Subcutaneous abdominal adipose tissue (tissue), 5 donors: ENCODE measurements at regions not wholly inside any gene's neighbourhood (a gene's known extent, or its start where the extent isn't known, plus 50 kb on each side); places are given as distances from the start of the nearest gene placed in this dataset.

Experiments
- H3K27ac ChIP-seq: one replicate; pipeline ENCODE4 v1.7.0; 2013; ENCODE audit warnings: low read depth, mild to moderate bottlenecking, inconsistent platforms, low read length, moderate library complexity
- H3K27me3 ChIP-seq, 5 donors: one replicate each; pipeline ENCODE4 v1.7.0; 2013; ENCODE audit warnings: low read length in 5 of 5, inconsistent platforms in 1 of 5; ENCODE audit not compliant: control insufficient read depth in 5 of 5, insufficient read depth in 4 of 5
- H3K36me3 ChIP-seq, 5 donors: one replicate each; pipeline ENCODE4 v1.7.0; 2013; ENCODE audit warnings: low read length in 5 of 5; ENCODE audit not compliant: control insufficient read depth in 5 of 5, insufficient read depth in 5 of 5
- H3K4me1 ChIP-seq, 5 donors: one replicate each; pipeline ENCODE4 v1.7.0; 2013; ENCODE audit warnings: low read length in 5 of 5, mild to moderate bottlenecking in 3 of 5, moderate library complexity in 1 of 5; ENCODE audit not compliant: control insufficient read depth in 5 of 5, insufficient read depth in 5 of 5
- H3K4me3 ChIP-seq, 5 donors: one replicate each; pipeline ENCODE4 v1.7.0; 2013; ENCODE audit warnings: low read length in 5 of 5, low read depth in 1 of 5
- H3K9ac ChIP-seq, 5 donors: one replicate each; pipeline ENCODE4 v1.7.0; 2013; ENCODE audit warnings: low read length in 5 of 5, mild to moderate bottlenecking in 4 of 5, moderate library complexity in 3 of 5
- H3K9me3 ChIP-seq, 5 donors: one replicate each; pipeline ENCODE4 v1.7.0; 2013; ENCODE audit warnings: low read length in 5 of 5; ENCODE audit not compliant: control insufficient read depth in 5 of 5
- donor health status: healthy.
- donor health status: healthy.
- donor health status: healthy.
- donor health status: healthy.
- donor health status: healthy.

DNA sequence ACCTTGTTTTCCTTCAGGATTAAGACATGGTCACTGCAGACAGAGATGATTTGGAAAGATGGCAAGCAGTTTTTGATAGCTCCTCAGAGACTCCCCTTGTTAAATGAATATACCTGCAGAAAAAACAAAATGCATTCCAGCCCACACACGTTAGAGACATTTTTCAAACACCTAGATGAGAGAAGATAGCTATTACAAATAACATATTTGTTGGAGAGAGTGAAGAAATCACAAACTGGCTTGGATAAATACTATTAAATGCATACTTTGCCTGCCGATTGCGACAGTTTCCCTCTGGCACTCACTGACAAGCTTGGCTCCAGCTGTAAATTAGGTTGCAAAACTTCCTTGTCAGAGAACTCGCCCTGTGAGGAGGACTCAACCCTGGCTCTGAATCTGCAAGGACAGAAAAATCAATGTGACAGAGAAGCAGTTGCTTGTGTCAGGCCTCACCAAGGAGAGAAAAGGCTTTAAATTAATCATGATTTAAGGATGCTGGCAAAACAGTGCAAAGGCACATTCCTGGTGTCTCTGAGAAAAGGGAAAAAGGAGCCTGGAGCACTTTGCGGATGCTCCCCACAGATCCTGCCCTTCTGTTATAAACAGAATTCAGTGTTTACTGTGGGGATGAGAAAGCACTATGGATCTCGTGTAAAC is 423.7 kb upstream of the MARCKS start:
- H3K4me3 ChIP-seq, result no peak overlapping the region
- no peaks in the 10 kb centered on the region for H3K36me3 ChIP-seq
- H3K4me1 ChIP-seq, result peaks cover 0 to 33% (median 18%) of the 10 kb centered on the region in 5 donors
- H3K9ac ChIP-seq, result no peak overlapping the region
- H3K9me3 ChIP-seq, result no peaks in the 10 kb centered on the region
- peak overlapping the region; percentile 89 for H3K27ac ChIP-seq
- no peaks in the 10 kb centered on the region for H3K27me3 ChIP-seq

DNA sequence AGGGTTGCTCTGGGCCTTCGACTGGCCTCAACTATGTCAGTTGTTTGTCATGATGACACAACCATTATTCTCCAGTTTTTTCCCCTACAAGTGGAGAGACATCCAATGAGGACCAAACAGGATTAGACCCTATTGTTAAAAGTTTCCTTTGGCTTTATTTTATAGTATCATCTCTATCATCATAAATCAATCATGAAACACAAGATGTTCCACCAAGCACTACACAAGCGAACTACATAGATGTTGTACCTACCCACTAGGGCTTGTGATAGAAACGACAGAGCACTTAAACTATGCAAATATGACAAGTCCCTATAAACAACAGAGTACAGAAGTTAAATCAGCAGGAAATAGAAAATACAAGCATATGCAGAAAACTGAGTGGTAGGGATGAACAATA is 422.5 kb upstream of the MARCKS start:
- no peak overlapping the region for H3K9ac ChIP-seq
- H3K27ac ChIP-seq, result no peak overlapping the region
- no peaks in the 10 kb centered on the region for H3K9me3 ChIP-seq
- peaks cover 0 to 33% (median 18%) of the 10 kb centered on the region in 5 donors for H3K4me1 ChIP-seq
- H3K36me3 ChIP-seq, result no peaks in the 10 kb centered on the region
- H3K4me3 ChIP-seq, result no peak overlapping the region
- no peaks in the 10 kb centered on the region for H3K27me3 ChIP-seq

DNA sequence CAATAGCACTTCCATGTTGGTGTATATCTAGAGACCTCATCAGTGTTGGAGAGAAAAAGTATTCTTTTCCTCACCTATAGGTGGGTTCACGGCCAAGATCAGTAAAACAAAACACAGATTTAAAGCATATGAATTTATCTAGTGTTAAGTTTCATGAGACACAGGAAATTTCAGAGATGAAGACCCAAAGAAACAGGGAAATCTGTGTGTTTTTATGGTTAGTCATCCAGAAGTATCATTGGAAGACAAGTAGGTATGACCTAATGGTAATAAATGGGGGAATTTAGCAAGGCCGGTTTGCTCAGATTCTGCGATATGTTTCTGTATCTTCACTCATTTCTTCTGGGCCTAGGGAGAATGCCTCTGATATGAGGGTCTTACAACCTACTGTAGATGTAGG is 419.6 kb upstream of the MARCKS start:
- Histone ChIP-seq H3K36me3 (no peaks in the 10 kb centered on the region), H3K27me3 (no peaks in the 10 kb centered on the region), H3K4me3 (no peak overlapping the region), H3K9ac (no peak overlapping the region), H3K9me3 (no peaks in the 10 kb centered on the region), H3K27ac (no peak overlapping the region), H3K4me1 (peaks cover 0 to 29% (median 18%) of the 10 kb centered on the region in 5 donors)

DNA sequence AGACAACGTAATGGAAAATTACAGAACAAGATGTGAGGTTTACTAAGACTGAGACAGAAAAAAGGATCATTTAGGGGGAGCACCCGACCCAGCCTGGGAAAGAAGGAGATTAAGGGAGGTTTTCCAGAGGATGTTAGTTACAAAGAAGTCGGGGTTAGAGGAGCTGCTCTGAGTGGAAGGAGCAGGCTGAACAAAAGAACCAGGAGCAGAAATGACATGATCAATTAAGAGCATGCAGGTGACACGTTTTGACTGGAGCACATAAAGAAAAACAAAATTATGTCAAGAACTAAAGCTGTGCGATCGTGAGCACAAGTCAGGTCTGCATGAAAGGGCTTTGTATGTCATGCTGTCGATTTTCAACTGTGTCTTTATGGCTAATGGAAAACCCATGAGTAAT is 417.3 kb upstream of the MARCKS start:
- H3K9ac ChIP-seq, result no peak overlapping the region
- peaks cover 0 to 8% (median 5%) of the 10 kb centered on the region in 5 donors for H3K4me1 ChIP-seq
- no peaks in the 10 kb centered on the region for H3K27me3 ChIP-seq
- no peak overlapping the region for H3K4me3 ChIP-seq
- no peak overlapping the region for H3K27ac ChIP-seq
- H3K36me3 ChIP-seq, result no peaks in the 10 kb centered on the region
- no peaks in the 10 kb centered on the region for H3K9me3 ChIP-seq

DNA sequence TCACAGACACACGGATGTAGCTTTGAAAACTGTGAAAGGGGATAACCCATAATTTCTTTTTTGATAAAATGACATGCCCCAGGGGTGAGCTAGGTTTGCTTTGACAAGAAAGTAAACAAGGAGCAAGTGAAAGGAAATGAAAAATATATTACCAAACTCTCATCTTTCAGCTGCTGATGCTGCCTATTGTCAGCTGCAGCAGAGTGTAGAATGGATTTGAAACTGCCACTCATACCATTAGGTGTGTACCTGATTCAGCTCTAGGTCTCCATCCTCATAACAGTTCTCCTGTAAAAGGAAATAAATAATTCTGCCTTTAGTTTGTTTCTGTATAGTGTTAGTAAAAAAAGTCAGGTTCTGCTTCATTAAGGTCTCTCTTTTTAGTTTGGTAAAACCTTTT is 415.1 kb upstream of the MARCKS start:
- H3K27ac ChIP-seq, result no peak overlapping the region
- H3K27me3 ChIP-seq, result no peaks in the 10 kb centered on the region
- H3K4me3 ChIP-seq, result no peak overlapping the region
- no peaks in the 10 kb centered on the region for H3K9me3 ChIP-seq
- H3K36me3 ChIP-seq, result no peaks in the 10 kb centered on the region
- H3K4me1 ChIP-seq, result no peaks in the 10 kb centered on the region
- H3K9ac ChIP-seq, result no peak overlapping the region

DNA sequence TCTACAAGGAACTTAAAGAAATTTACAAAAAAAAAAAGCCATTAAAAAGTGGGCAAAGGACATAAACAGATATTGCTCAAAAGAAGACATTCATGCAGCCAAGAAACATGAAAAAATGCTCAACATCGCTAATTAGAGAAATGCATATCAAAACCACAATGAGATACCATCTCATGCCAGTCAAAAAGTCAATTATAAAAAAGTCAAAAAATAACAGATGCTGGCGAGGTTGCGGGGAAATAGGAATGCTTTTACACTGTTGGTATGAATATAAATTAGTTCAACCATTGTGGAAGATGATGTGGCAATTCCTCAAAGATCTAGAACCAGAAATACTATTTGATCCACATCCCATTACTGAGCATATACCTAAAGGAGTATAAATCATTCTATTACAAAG is 411.9 kb upstream of the MARCKS start:
- Histone ChIP-seq H3K9ac (no peak overlapping the region), H3K4me3 (no peak overlapping the region), H3K27ac (no peak overlapping the region), H3K4me1 (no peaks in the 10 kb centered on the region), H3K27me3 (no peaks in the 10 kb centered on the region), H3K9me3 (no peaks in the 10 kb centered on the region), H3K36me3 (no peaks in the 10 kb centered on the region)

DNA sequence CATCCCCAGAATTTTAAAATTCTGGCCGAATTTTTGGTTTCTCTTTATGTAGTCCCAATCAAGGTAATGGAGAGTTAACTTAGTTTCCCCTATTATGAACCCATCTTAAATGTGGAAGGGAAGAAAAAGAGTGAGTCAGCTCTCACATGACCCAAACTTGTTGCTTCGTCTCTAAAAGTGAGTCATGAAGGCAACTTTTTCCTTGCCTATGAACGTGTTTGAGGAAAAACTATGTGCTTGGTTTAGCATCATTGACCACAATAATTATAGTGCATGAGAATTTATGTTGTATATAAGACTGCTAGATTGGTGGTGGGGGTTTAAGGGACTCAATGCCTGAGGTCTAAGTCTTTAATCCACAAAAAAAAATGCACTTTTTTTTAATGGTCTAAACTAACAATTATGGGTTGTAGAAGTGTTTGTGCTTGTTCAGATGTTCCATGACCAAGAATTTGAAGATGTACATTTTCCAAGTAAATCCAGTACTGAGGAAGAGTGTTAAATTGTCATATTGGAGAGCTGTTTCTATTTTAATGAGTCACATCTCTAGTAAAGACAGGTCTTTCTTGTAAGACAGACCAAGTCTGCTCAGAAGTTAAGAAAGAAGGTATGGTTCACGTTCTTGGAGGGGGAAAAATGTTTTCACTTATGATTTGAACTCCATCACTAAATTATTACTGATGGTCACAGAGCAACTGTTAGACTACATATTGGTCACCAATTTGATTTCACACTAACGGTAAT is 409.9 kb upstream of the MARCKS start:
- Histone ChIP-seq H3K27me3 (no peaks in the 10 kb centered on the region), H3K36me3 (no peaks in the 10 kb centered on the region), H3K4me1 (no peaks in the 10 kb centered on the region), H3K4me3 (no peak overlapping the region), H3K27ac (no peak overlapping the region), H3K9ac (no peak overlapping the region), H3K9me3 (no peaks in the 10 kb centered on the region)

DNA sequence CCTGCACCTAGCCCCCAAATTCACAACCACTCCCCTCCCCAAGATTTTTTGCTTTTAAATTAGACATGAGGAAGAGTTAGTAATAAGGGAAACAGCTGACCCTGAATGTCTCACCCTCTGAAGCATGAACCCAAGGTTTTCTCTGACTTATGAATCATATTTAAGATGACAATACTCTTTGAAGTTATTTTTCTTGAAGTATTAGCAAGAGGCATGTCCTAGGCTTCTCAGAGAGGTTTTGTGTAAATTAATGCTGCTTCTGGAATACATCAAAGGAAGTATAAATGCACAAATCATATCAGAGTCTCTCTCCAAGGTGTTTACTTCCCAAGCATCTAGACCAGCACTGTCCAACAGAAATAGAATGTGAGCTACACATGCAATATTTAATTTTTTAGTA is 408.1 kb upstream of the MARCKS start:
- Histone ChIP-seq H3K27ac (no peak overlapping the region), H3K36me3 (no peaks in the 10 kb centered on the region), H3K4me3 (no peak overlapping the region), H3K4me1 (no peaks in the 10 kb centered on the region), H3K9me3 (no peaks in the 10 kb centered on the region), H3K27me3 (no peaks in the 10 kb centered on the region), H3K9ac (no peak overlapping the region)

DNA sequence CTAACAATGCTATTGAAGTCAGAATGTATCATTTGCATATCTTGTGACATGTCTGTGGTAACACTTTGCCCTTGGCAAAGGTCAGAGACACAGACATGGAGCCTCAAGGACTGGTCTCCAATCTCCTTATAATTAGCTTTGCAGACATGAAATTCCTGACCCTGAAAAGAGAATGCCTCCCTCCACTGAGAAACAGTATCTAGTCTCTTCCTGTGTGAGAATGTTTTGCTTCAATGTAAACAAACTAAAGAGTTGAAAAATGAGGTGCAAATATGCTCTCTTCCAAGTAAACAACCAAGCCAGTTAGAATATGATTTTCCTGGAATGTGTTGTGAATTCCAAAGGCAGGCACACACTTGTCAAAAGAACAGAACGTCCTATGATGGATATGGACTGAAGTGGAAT is 407.1 kb upstream of the MARCKS start:
- no peaks in the 10 kb centered on the region for H3K27me3 ChIP-seq
- no peaks in the 10 kb centered on the region for H3K9me3 ChIP-seq
- H3K9ac ChIP-seq, result no peak overlapping the region
- no peak overlapping the region for H3K27ac ChIP-seq
- H3K36me3 ChIP-seq, result no peaks in the 10 kb centered on the region
- H3K4me1 ChIP-seq, result no peaks in the 10 kb centered on the region
- no peak overlapping the region for H3K4me3 ChIP-seq

DNA sequence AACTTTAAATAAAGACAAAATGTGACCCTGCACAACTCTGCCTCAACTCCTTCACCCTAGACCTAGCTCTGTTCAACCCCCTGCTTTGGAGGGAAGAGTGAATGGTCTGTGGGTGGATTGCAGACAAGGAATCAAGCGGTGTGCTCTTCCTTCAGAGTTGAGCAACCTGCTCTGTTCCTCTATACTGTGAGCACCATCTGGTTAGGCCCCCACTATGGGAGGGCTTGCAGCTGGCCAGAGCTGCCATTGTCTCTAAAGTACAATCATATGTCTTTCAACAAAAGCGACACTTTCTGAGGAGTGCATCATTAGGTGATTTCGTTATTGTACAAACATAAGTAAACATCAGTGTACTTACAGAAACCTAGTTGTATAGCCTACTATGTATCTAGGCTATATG is 406.1 kb upstream of the MARCKS start:
- Histone ChIP-seq H3K9ac (no peak overlapping the region), H3K9me3 (no peaks in the 10 kb centered on the region), H3K27me3 (no peaks in the 10 kb centered on the region), H3K4me3 (no peak overlapping the region), H3K36me3 (no peaks in the 10 kb centered on the region), H3K4me1 (no peaks in the 10 kb centered on the region), H3K27ac (no peak overlapping the region)
